Choroid plexus epithelial cell (primary cell): ENCODE measurements at regions not wholly inside any gene's neighbourhood (a gene's known extent, or its start where the extent isn't known, plus 50 kb on each side); places are given as distances from the start of the nearest gene placed in this dataset.

ENCODE experiments used
- DNase-seq: peaks from one replicate; pipeline ENCODE4 v3.0.0-alpha.2; 2010; ENCODE audit warnings: low read depth
- H3K4me3 ChIP-seq: 2 replicates; pipeline ENCODE4 v1.5.1; 2011; ENCODE audit warnings: low read depth, mild to moderate bottlenecking, control low read depth, low read length, moderate library complexity
- TF ChIP-seq, protein P1 (sequence below): conservative IDR thresholded peaks from 2 replicates; pipeline ENCODE4 v1.5.1; 2011; ENCODE audit warnings: low read depth, mild to moderate bottlenecking, control low read depth, inconsistent platforms, low read length, moderate library complexity

GRCh38 chr2:64392529-64392928 is 61.4 kb upstream of the LGALSL start:
- TF ChIP-seq, protein P1, sequence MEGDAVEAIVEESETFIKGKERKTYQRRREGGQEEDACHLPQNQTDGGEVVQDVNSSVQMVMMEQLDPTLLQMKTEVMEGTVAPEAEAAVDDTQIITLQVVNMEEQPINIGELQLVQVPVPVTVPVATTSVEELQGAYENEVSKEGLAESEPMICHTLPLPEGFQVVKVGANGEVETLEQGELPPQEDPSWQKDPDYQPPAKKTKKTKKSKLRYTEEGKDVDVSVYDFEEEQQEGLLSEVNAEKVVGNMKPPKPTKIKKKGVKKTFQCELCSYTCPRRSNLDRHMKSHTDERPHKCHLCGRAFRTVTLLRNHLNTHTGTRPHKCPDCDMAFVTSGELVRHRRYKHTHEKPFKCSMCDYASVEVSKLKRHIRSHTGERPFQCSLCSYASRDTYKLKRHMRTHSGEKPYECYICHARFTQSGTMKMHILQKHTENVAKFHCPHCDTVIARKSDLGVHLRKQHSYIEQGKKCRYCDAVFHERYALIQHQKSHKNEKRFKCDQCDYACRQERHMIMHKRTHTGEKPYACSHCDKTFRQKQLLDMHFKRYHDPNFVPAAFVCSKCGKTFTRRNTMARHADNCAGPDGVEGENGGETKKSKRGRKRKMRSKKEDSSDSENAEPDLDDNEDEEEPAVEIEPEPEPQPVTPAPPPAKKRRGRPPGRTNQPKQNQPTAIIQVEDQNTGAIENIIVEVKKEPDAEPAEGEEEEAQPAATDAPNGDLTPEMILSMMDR, result no peak
- no peak overlapping the region for H3K4me3 ChIP-seq
- DNase-seq, result no peak

DNA sequence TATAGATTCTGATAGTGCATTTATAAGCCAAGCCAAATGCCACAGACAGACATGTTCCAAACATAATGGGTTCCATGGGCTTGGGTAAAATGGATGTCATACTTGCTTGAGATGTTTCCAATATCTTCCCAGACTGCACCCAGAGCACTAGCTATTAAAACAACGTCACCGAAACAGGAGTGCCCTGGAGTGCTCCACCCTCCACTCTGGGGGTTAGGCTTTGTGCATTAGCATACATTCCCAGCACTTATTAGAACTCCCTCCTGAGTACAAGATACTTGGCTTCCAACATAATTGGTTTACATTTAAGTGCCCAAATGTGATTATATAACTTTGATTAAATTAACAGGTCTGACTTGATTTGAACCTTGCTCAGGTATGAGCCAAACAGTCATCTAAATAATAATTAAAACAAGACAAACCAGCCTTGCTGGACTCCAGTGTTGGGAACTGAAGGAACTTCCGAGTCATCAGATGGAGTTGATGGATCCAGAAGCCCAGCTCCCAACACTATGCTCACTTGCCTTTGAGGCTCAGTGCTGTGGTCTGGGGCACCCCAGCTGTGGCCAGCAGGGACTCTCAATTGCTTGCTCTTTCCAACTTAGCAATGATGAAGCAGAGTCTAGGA is 60.5 kb upstream of the LGALSL start:
- no peak for DNase-seq
- TF ChIP-seq, protein P1, result no peak
- no peak overlapping the region for H3K4me3 ChIP-seq

DNA sequence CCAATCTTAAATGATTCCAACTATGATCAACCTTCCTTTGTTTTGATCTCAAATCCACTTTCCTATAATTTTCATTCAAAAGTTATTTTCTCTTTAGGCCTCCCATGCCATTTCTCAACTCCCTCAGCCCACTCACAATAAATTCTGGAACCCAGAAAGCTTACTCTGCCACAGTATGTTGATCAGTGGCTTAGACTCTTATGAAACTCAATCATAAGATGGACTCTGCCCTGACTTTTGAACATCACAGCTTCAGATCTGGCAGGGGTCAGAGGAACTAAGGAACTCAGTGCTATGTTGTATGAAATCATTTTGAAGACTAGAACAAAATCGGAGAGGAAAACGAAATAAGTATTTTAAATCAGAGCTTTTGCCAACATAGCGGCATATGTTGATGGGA is 59.8 kb upstream of the LGALSL start:
- TF ChIP-seq, protein P1, result no peak

DNA sequence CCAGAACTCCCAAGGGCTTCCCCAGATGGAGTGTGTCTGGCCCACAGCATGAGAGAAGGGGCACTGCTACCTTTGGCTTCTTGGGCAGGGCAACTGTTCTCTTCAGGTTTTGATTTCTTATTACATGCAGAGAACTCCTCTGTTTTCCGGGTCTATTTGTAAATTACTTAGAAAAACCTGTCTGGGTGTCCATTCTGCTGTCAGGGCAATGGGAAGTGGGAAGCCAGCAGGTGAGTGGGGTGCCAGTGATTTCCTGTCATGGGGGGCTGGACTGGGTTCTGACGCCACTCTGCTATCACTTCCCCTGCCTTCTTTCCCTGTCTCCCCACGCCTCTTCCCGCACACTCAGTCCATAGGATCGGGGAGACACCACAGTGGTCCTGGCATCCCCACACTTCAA is 58.0 kb upstream of the LGALSL start:
- H3K4me3 ChIP-seq, result no peak overlapping the region
- no peak for DNase-seq
- TF ChIP-seq, protein P1, result no peak

More for the DNA sequence above, 59.8 kb upstream of the LGALSL start:
- H3K4me3 ChIP-seq, result no peak overlapping the region
- DNase-seq, result no peak

- no peak for DNase-seq
- no peak overlapping the region for H3K4me3 ChIP-seq
- TF ChIP-seq, protein P1, result no peak
These were observed 57.4 kb upstream of the LGALSL start for GRCh38 chr2:64396551-64396950.

DNA sequence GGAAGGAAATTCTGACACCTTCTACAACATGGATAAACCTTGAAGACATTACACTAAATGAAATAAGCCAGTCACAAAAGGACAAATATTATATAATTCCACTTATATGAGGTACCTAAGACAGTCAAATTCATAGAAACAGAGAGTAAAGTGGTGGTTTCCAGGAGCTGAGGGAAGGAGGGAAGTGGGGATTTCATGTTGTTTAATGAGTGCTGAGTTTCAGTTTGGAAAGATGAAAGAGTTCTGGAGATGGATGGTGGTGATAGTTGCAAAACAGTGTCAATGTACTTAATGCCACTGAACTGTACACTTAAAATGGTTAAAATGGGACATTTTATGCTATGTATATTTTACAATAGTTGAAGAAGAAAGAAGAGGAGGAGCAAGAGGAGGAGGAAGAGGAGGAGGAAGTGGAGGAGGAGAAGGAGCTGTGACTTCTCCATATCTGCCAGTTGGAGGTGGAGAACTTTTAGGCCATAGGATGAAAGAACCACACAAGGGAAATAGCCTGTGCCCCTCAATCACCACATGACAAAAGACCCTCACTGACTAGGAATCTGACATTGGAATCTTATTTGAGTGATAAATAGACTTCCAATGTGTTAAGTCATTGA is 55.3 kb upstream of the LGALSL start:
- TF ChIP-seq, protein P1, result no peak
- no peak overlapping the region for H3K4me3 ChIP-seq
- no peak for DNase-seq

DNA sequence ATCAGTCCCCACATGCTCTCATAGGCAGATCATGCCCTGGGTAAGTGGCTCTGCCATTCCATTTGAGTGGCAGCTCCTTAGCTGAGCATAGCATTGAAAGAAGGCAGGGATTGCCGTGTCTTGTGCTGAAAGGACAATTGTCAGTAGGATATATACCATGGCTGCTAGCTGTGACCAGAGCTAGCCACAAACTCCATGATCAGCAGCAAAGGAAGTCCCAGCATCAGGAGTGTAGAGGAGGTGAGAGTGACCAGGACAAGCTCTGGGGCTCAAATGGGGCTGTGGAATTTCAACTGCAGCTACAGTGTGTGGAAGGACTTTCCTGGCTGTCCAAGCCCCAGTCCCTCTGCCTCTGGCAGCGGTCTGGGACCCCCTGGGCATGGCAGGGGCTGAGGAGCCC is 54.4 kb upstream of the LGALSL start:
- H3K4me3 ChIP-seq, result no peak overlapping the region
- TF ChIP-seq, protein P1, result no peak
- DNase-seq, result no peak
